C4-2B (cell line): ENCODE measurements at regions not wholly inside any gene's neighbourhood (a gene's known extent, or its start where the extent isn't known, plus 50 kb on each side); places are given as distances from the start of the nearest gene placed in this dataset.

Source experiments
- H3K27ac ChIP-seq: fragments of 450-650 bp; 2 replicates; pipeline ENCODE4 v1.5.1; 2017
- ZFX ChIP-seq: fragments of 450-650 bp; IDR thresholded peaks from 2 replicates; pipeline ENCODE4 v1.6.1; 2017
- TF ChIP-seq, protein P1 (sequence below): fragments of 450-650 bp; conservative IDR thresholded peaks from 2 replicates; pipeline ENCODE4 v1.5.1; 2017; ENCODE audit warnings: mild to moderate bottlenecking

DNA sequence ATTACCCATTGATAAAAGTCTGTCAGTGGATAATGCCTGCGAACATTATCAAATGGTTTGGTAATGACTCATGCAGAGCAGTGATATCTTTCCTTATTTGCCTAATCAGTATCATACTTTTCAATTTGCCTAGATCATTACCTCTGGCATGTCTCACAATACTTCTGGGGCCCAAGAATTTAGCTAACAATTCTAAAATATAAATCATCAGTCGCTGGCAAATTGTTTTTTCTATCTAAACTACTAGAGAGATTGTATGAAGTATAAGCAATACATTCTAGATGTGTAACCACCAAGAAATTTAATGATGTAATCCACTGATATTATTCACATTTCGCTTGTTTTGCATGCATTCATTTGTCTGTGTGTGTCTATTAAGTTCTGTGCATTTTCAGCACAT, 191.2 kb upstream of the CDH19 start:
- TF ChIP-seq, protein P1, sequence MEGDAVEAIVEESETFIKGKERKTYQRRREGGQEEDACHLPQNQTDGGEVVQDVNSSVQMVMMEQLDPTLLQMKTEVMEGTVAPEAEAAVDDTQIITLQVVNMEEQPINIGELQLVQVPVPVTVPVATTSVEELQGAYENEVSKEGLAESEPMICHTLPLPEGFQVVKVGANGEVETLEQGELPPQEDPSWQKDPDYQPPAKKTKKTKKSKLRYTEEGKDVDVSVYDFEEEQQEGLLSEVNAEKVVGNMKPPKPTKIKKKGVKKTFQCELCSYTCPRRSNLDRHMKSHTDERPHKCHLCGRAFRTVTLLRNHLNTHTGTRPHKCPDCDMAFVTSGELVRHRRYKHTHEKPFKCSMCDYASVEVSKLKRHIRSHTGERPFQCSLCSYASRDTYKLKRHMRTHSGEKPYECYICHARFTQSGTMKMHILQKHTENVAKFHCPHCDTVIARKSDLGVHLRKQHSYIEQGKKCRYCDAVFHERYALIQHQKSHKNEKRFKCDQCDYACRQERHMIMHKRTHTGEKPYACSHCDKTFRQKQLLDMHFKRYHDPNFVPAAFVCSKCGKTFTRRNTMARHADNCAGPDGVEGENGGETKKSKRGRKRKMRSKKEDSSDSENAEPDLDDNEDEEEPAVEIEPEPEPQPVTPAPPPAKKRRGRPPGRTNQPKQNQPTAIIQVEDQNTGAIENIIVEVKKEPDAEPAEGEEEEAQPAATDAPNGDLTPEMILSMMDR = no peak
- TF ChIP-seq ZFX = no peak
- no peak overlapping the region for H3K27ac ChIP-seq

DNA sequence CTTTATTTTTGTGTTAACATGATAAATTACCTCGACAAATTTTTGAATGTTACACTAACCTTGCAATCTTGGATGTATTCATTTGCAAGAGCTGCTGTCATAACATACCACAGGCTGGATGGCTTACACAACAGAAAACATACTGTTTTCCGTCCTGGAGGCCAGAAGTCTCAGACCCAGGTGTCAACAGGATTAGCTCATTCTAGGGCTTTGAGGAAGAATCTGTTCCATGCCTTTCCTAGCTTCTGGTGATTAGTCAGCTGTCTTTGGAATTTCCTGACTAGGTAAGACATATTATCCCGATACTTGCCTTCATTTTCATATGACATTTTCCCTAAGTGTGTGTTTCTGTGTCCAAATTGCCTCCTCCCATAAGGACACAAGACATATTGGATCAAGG, 188.6 kb upstream of the CDH19 start:
- TF ChIP-seq ZFX = no peak
- TF ChIP-seq, protein P1 = no peak
- H3K27ac ChIP-seq = no peak overlapping the region

DNA sequence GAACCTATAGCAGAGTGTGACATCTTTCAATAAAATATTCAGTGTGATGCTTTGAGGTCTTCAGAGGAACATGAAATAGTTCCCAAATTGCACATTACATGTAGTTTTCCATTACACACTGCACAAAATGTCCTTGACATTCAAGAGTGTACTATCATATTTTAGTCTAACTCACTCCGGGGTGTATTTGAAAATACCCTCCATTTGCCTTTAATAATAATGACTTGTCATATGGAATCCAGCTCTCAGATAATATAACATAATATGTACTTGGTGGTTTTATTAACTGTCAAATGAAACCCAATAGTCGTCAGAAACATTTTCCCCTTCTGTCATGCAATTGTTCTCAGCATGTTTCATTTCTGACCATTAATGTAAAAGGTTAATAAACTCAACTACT, 176.7 kb upstream of the CDH19 start:
- TF ChIP-seq ZFX = no peak

DNA sequence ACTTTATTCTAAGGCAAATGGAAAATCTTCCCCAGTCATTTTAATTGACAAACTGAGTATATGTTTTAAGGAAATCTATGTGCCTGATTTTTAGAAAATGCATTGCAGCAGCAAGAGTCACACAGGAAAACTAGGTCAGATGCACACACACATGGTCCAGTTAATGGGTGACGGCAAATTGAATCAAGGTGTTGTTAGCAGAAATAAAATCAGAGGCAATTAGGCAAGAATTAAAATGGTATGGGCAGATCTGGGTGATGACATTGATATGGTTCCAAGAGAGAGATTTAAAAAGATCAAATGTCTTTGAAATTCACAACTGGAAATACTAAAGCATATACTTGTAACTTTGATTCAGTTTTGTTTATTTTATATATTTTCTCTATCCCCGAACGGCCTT, 174.2 kb upstream of the CDH19 start:
- TF ChIP-seq ZFX = no peak
- TF ChIP-seq, protein P1 = no peak
- no peak overlapping the region for H3K27ac ChIP-seq

More for the DNA sequence above, 176.7 kb upstream of the CDH19 start:
- no peak overlapping the region for H3K27ac ChIP-seq

DNA sequence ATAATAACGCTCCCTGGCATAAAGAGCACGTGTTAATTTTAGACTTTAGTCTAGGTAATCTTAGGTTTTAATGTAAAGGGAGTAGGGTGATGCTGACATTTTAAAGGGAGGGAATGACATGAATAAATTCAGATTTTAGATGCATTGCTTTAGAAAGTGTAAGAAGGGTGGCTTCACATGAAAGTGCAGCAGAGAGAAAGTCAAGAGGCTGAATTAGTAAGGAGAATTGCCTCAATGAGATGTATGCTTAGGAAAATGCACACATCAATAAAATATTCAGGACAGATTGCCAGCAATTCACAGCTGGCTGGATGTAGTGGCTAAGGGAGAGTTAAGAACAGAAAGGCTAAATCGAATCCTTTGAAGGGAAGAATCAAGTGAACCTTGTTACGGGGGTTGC, 165.5 kb upstream of the CDH19 start:
- TF ChIP-seq, protein P1 = no peak
- no peak for TF ChIP-seq ZFX
- no peak overlapping the region for H3K27ac ChIP-seq

DNA sequence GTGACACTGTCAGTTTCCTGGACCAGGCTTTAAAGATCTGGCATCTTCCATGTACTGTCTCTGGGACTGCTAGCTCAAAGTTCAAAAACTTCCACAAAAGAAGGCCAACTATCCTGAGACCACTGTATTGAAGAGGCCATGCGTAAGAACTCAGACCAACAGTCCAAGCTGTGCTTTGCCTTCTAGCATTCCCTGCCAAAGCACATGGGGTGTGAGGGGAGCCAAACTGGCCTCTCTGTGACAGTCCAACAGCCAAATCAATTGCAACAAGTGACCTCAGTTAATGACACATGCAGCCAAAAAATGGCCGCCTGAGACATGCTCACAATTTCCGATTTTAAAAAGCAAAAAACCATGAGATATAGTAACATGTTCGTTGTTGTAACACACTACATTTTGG, 160.3 kb upstream of the CDH19 start:
- no peak for TF ChIP-seq ZFX
- TF ChIP-seq, protein P1 = no peak
- H3K27ac ChIP-seq = no peak overlapping the region

DNA sequence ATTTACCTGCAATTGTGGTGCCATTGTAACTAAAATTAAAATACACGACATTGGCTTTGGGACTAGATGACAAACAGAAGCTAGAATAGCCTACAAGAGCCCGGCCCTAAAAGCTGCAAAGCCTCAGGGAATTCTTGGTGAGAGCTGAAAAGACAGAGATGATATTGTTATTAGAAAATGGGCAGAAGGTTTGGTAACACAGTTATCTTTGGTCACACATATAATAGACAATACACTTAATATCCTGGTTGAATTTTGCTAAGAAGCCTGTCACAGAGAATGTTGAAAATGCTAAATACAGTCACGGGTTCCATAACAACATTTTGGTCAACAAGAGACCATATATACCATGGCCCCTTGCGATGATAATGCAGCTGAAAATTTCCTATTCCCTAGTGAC, 157.3 kb upstream of the CDH19 start:
- TF ChIP-seq ZFX = no peak
- TF ChIP-seq, protein P1 = no peak
- H3K27ac ChIP-seq = no peak overlapping the region

DNA sequence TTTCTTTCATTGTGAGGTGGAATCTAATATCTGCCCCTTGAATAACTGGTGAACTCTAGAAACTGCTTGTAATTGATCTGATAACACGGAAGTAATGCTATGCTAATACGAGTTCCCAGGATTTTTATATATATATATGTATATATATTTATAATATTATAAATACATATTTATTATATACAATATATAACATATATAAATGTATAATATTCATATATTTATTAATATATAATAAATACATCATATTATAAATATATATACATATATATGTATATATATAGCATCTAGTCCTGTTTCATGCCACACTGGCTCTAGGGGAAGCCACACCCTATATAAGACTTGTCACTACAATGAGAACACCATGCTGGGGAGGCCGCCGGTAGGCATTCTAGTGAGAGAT, 156.7 kb upstream of the CDH19 start:
- TF ChIP-seq ZFX = no peak
- TF ChIP-seq, protein P1 = no peak
- H3K27ac ChIP-seq = no peak overlapping the region
